DOHH2 (cell line): ENCODE measurements at regions not wholly inside any gene's neighbourhood (a gene's known extent, or its start where the extent isn't known, plus 50 kb on each side); places are given as distances from the start of the nearest gene placed in this dataset.

ENCODE experiments used
- H3F3A ChIP-seq: fragments of 200-600 bp; sonication (generic), shearing (Covaris generic); 2 replicates; pipeline ENCODE4 v1.6.0; 2016; ENCODE audit warnings: antibody characterized with exemption, mild to moderate bottlenecking; ENCODE audit not compliant: control insufficient read depth, insufficient read depth
- H3K27ac ChIP-seq: fragments of 200-600 bp; sonication (generic); 2 replicates; pipeline ENCODE4 v1.5.1; 2014; ENCODE audit warnings: low read depth, mild to moderate bottlenecking, low read length, moderate library complexity
- H3K27me3 ChIP-seq: fragments of 200-600 bp; sonication (generic); 2 replicates; pipeline ENCODE4 v1.6.1; 2014; ENCODE audit warnings: mild to moderate bottlenecking, low read length, mixed read lengths; ENCODE audit not compliant: control insufficient read depth
- H3K36me3 ChIP-seq: fragments of 200-600 bp; sonication (generic); 2 replicates; pipeline ENCODE4 v1.6.1; 2014; ENCODE audit warnings: mild to moderate bottlenecking, low read length, moderate library complexity, mixed read lengths; ENCODE audit not compliant: control insufficient read depth
- H3K4me1 ChIP-seq: fragments of 200-600 bp; sonication (generic); 2 replicates; pipeline ENCODE4 v1.6.1; 2014; ENCODE audit warnings: mild to moderate bottlenecking, low read length, mixed read lengths; ENCODE audit not compliant: control insufficient read depth
- H3K4me2 ChIP-seq: fragments of 200-600 bp; sonication (generic); 2 replicates; pipeline ENCODE4 v1.6.0; 2014; ENCODE audit warnings: mild to moderate bottlenecking, low read length, moderate library complexity
- H3K4me3 ChIP-seq: fragments of 200-600 bp; sonication (generic); 2 replicates; pipeline ENCODE4 v1.5.1; 2014; ENCODE audit warnings: mild to moderate bottlenecking, low read length, mixed read lengths
- H3K79me2 ChIP-seq: fragments of 200-600 bp; sonication (generic); 2 replicates; pipeline ENCODE4 v1.6.1; 2014; ENCODE audit warnings: mild to moderate bottlenecking, low read length, mixed read lengths; ENCODE audit not compliant: control insufficient read depth
- H3K9me2 ChIP-seq: fragments of 200-600 bp; sonication (generic); replicated peaks from 2 replicates; pipeline ENCODE4 v1.6.1; 2014; ENCODE audit warnings: mild to moderate bottlenecking, low read length, mixed read lengths; ENCODE audit not compliant: control insufficient read depth
- H3K9me3 ChIP-seq: fragments of 200-600 bp; sonication (generic); 2 replicates; pipeline ENCODE4 v1.6.1; 2014; ENCODE audit warnings: antibody characterized with exemption, low read length, mixed read lengths; ENCODE audit not compliant: control insufficient read depth, insufficient read depth
- H4K20me1 ChIP-seq: fragments of 200-600 bp; sonication (generic); 2 replicates; pipeline ENCODE4 v1.6.0; 2014; ENCODE audit warnings: low read depth, mild to moderate bottlenecking, antibody characterized with exemption, low read length, moderate library complexity; ENCODE audit not compliant: control insufficient read depth, insufficient read depth
- CTCF ChIP-seq: fragments of 200-600 bp; sonication (generic); IDR thresholded peaks from one replicate; pipeline ENCODE4 v1.5.1; 2014; ENCODE audit warnings: antibody characterized with exemption, mild to moderate bottlenecking, low read depth, low read length; ENCODE audit not compliant: poor library complexity, severe bottlenecking
- EZH2phosphoT487 ChIP-seq: fragments of 200-600 bp; sonication (generic); IDR thresholded peaks from 2 replicates; pipeline ENCODE4 v1.6.1; 2017; ENCODE audit warnings: borderline replicate concordance, mild to moderate bottlenecking, antibody characterized with exemption, low read length, moderate library complexity, mixed read lengths

- Histone ChIP-seq H3K27ac (no peak overlapping the region), H3K9me3 (no peaks in the 10 kb centered on the region), H3K79me2 (no peaks in the 10 kb centered on the region), H3K4me2 (no peak overlapping the region), H4K20me1 (no peaks in the 10 kb centered on the region), H3K9me2 (no peaks in the 10 kb centered on the region), H3K27me3 (no peaks in the 10 kb centered on the region), H3K4me3 (no peak overlapping the region), H3K36me3 (no peaks in the 10 kb centered on the region), H3F3A (no peaks in the 10 kb centered on the region), H3K4me1 (no peaks in the 10 kb centered on the region)
- TF ChIP-seq CTCF: no peak
- TF ChIP-seq EZH2phosphoT487: no peak
Observed at GRCh38 chr12:118498171-118498570, 121.8 kb downstream of the SUDS3 start.

GRCh38 chr12:118500299-118500698 is 123.9 kb downstream of the SUDS3 start:
- H3K4me1 ChIP-seq: no peaks in the 10 kb centered on the region
- H3K36me3 ChIP-seq: no peaks in the 10 kb centered on the region

GRCh38 chr12:118501489-118501888 is 125.1 kb downstream of the SUDS3 start:
- TF ChIP-seq CTCF (no peak), EZH2phosphoT487 (no peak)
- H4K20me1 ChIP-seq: no peaks in the 10 kb centered on the region
- H3K27ac ChIP-seq: no peak overlapping the region
- no peaks in the 10 kb centered on the region for H3K9me2 ChIP-seq
- no peaks in the 10 kb centered on the region for H3K79me2 ChIP-seq
- H3K27me3 ChIP-seq: no peaks in the 10 kb centered on the region
- no peaks in the 10 kb centered on the region for H3K9me3 ChIP-seq
- H3K4me2 ChIP-seq: no peak overlapping the region
- H3F3A ChIP-seq: no peaks in the 10 kb centered on the region
- H3K36me3 ChIP-seq: no peaks in the 10 kb centered on the region
- H3K4me3 ChIP-seq: no peak overlapping the region
- no peaks in the 10 kb centered on the region for H3K4me1 ChIP-seq

More at GRCh38 chr12:118500299-118500698, 123.9 kb downstream of the SUDS3 start:
- Histone ChIP-seq H3K4me3 (no peak overlapping the region), H3F3A (no peaks in the 10 kb centered on the region), H3K79me2 (no peaks in the 10 kb centered on the region), H3K9me3 (no peaks in the 10 kb centered on the region), H3K9me2 (no peaks in the 10 kb centered on the region), H4K20me1 (no peaks in the 10 kb centered on the region), H3K27ac (no peak overlapping the region), H3K4me2 (no peak overlapping the region), H3K27me3 (no peaks in the 10 kb centered on the region)
- no peak for TF ChIP-seq EZH2phosphoT487
- no peak for TF ChIP-seq CTCF

- Histone ChIP-seq H3K4me3 (no peak overlapping the region), H3K4me1 (no peaks in the 10 kb centered on the region), H3F3A (no peaks in the 10 kb centered on the region), H3K4me2 (no peak overlapping the region), H3K9me3 (no peaks in the 10 kb centered on the region), H3K27ac (no peak overlapping the region), H3K36me3 (no peaks in the 10 kb centered on the region), H4K20me1 (no peaks in the 10 kb centered on the region), H3K79me2 (no peaks in the 10 kb centered on the region), H3K9me2 (no peaks in the 10 kb centered on the region), H3K27me3 (no peaks in the 10 kb centered on the region)
- TF ChIP-seq CTCF (no peak), EZH2phosphoT487 (no peak)
Observed at GRCh38 chr12:118503476-118503875, 127.1 kb downstream of the SUDS3 start.
